Osteocyte (in vitro differentiated cells): ENCODE measurements at regions not wholly inside any gene's neighbourhood (a gene's known extent, or its start where the extent isn't known, plus 50 kb on each side); places are given as distances from the start of the nearest gene placed in this dataset.

ENCODE experiments used
- DNase-seq: peaks from one replicate; pipeline ENCODE4 v3.0.0; 2021; ENCODE audit warnings: mixed read lengths; ENCODE audit not compliant: unreplicated experiment; ENCODE audit errors: extremely low spot score
- H3K27ac Mint-ChIP-seq: one replicate; pipeline ENCODE4 v1.8.0; 2021; ENCODE audit warnings: mild to moderate bottlenecking, mixed read lengths; ENCODE audit not compliant: unreplicated experiment
- H3K27me3 Mint-ChIP-seq: one replicate; pipeline ENCODE4 v1.8.0; 2021; ENCODE audit warnings: mixed read lengths; ENCODE audit not compliant: unreplicated experiment
- H3K36me3 Mint-ChIP-seq: one replicate; pipeline ENCODE4 v1.8.0; 2021; ENCODE audit warnings: mixed read lengths; ENCODE audit not compliant: unreplicated experiment
- H3K4me1 Mint-ChIP-seq: one replicate; pipeline ENCODE4 v1.8.0; 2021; ENCODE audit warnings: mixed read lengths; ENCODE audit not compliant: unreplicated experiment
- H3K4me3 Mint-ChIP-seq: one replicate; pipeline ENCODE4 v1.8.0; 2021; ENCODE audit warnings: mild to moderate bottlenecking, moderate library complexity, mixed read lengths; ENCODE audit not compliant: unreplicated experiment
- H3K9me3 Mint-ChIP-seq: one replicate; pipeline ENCODE4 v1.8.0; 2021; ENCODE audit warnings: mixed read lengths; ENCODE audit not compliant: unreplicated experiment
- CTCF ChIP-seq: fragments of 200-600 bp; sonication (generic); IDR thresholded peaks from 2 replicates; pipeline ENCODE4 v1.5.0; 2021; ENCODE audit warnings: antibody characterized with exemption, mild to moderate bottlenecking, moderate library complexity

- Mint-ChIP-seq H3K27me3 (no peaks in the 10 kb centered on the region), H3K4me3 (no peak overlapping the region), H3K36me3 (no peaks in the 10 kb centered on the region), H3K4me1 (no peaks in the 10 kb centered on the region), H3K27ac (no peak overlapping the region), H3K9me3 (no peaks in the 10 kb centered on the region)
- DNase-seq: no peak
- TF ChIP-seq CTCF: no peak
Measured at GRCh38 chr7:123279949-123280348, 80.2 kb upstream of the SLC13A1 start.

GRCh38 chr7:123275036-123275753, 75.4 kb upstream of the SLC13A1 start:
- Mint-ChIP-seq H3K27me3 (no peaks in the 10 kb centered on the region), H3K4me3 (no peak overlapping the region), H3K4me1 (no peaks in the 10 kb centered on the region), H3K36me3 (no peaks in the 10 kb centered on the region), H3K9me3 (no peaks in the 10 kb centered on the region), H3K27ac (no peak overlapping the region)
- no peak for DNase-seq
- TF ChIP-seq CTCF: no peak

- TF ChIP-seq CTCF: no peak
- no peak overlapping the region for H3K4me3 Mint-ChIP-seq
- no peaks in the 10 kb centered on the region for H3K9me3 Mint-ChIP-seq
- H3K36me3 Mint-ChIP-seq: no peaks in the 10 kb centered on the region
- H3K4me1 Mint-ChIP-seq: no peaks in the 10 kb centered on the region
- no peak for DNase-seq
- no peak overlapping the region for H3K27ac Mint-ChIP-seq
- no peaks in the 10 kb centered on the region for H3K27me3 Mint-ChIP-seq
Measured at GRCh38 chr7:123273185-123273584, 73.4 kb upstream of the SLC13A1 start.

GRCh38 chr7:123271856-123272255, 72.1 kb upstream of the SLC13A1 start:
- H3K9me3 Mint-ChIP-seq: no peaks in the 10 kb centered on the region
- H3K4me1 Mint-ChIP-seq: no peaks in the 10 kb centered on the region
- TF ChIP-seq CTCF: no peak
- no peaks in the 10 kb centered on the region for H3K36me3 Mint-ChIP-seq
- H3K27me3 Mint-ChIP-seq: no peaks in the 10 kb centered on the region
- no peak for DNase-seq
- H3K27ac Mint-ChIP-seq: no peak overlapping the region
- no peak overlapping the region for H3K4me3 Mint-ChIP-seq

GRCh38 chr7:123271231-123271630, 71.5 kb upstream of the SLC13A1 start:
- peaks cover 4% of the 10 kb centered on the region for H3K9me3 Mint-ChIP-seq
- no peaks in the 10 kb centered on the region for H3K36me3 Mint-ChIP-seq
- H3K27me3 Mint-ChIP-seq: no peaks in the 10 kb centered on the region
- H3K4me1 Mint-ChIP-seq: no peaks in the 10 kb centered on the region
- TF ChIP-seq CTCF: no peak
- H3K27ac Mint-ChIP-seq: no peak overlapping the region
- H3K4me3 Mint-ChIP-seq: no peak overlapping the region
- no peak for DNase-seq
